K562 (cell line): ENCODE measurements at regions not wholly inside any gene's neighbourhood (a gene's known extent, or its start where the extent isn't known, plus 50 kb on each side); places are given as distances from the start of the nearest gene placed in this dataset. TPM values are rescaled to one million over a fixed set of nuclear protein-coding genes. Genes with fewer than 3 reads are reported as not detected.

ENCODE experiments used
- BHLHE40 ChIP-seq: IDR thresholded peaks from 2 replicates; pipeline ENCODE4 v1.6.1; 2011; ENCODE audit warnings: low read length, improper control_type of control experiment
- MLX ChIP-seq, 2 experiments: fragments of 450-650 bp in 1 of 2; sonication (generic) in 1 of 2; formaldehyde crosslinking; conservative IDR thresholded peaks; 2 replicates each; pipeline versions ENCODE4 v1.4.0 to v1.8.1; 2020 to 2022; ENCODE audit warnings: mild to moderate bottlenecking in 1 of 2, missing genetic modification reagents in 1 of 2
- ZBTB11 ChIP-seq, 3 experiments: fragments of 200-800 bp in 1 of 3; fragments of 250-450 bp in 1 of 3; fragments of 450-650 bp in 1 of 3; sonication (Bioruptor Pico) in 1 of 3; sonication (Bioruptor generic) in 1 of 3; formaldehyde crosslinking in 1 of 3; IDR thresholded peaks; 2 replicates each; pipeline versions ENCODE4 v1.6.1 to v1.8.0; 2016 to 2022; ENCODE audit warnings: mild to moderate bottlenecking in 2 of 3, missing genetic modification characterization in 2 of 3, missing compliant biosample characterization in 1 of 3, moderate library complexity in 1 of 3
- small RNA-seq: library from RNA; depleted of rRNA; stranded (forward); fragments of <200 nt; gene quantifications from one replicate; pipeline ENCODE3, GENCODE V24; 2014

- no peak for TF ChIP-seq MLX (CRISPR knock-in tag; conservative IDR thresholded peaks at IDR 0.05)
- no peak for TF ChIP-seq BHLHE40
- no peak for TF ChIP-seq ZBTB11 (CRISPR knock-in tag; IDR thresholded peaks at IDR 0.05)
- TF ChIP-seq, all 486 proteins: peak for 4
Measured at GRCh38 chr16:48435318-48435680, 50.1 kb upstream of the SIAH1 start (continued).

Small RNA genes in the stretch of these regions (small RNA-seq; reads per million reads assigned to genes)
- not detected for gene AC026470.1
